ENCODE measurements at regions not wholly inside any gene's neighbourhood (a gene's known extent, or its start where the extent isn't known, plus 50 kb on each side); places are given as distances from the start of the nearest gene placed in this dataset.
"Not testable (repeated sequence)": the region's sequence is repeated elsewhere in the genome, so short reads cannot be mapped to it uniquely, and the experiment has no call there.

GRCh38 chr15:22252047-22252446 lies 171.7 kb downstream of the OR4M2 start:
- TF ChIP-seq CTCF (IDR thresholded peaks at IDR 0.05; ENCODE audit: insufficient read depth, low read length); SPI1 (IDR thresholded peaks at IDR 0.05; ENCODE audit: borderline replicate concordance, low read depth); POLR2AphosphoS5 (IDR thresholded peaks at IDR 0.05; ENCODE audit: low read depth); REST (IDR thresholded peaks at IDR 0.05; ENCODE audit: insufficient replicate concordance, low read depth); GABPA (IDR thresholded peaks at IDR 0.05; ENCODE audit: low read depth): not testable (repeated sequence)
